ENCODE measurements at regions not wholly inside any gene's neighbourhood (a gene's known extent, or its start where the extent isn't known, plus 50 kb on each side); places are given as distances from the start of the nearest gene placed in this dataset.

DNA sequence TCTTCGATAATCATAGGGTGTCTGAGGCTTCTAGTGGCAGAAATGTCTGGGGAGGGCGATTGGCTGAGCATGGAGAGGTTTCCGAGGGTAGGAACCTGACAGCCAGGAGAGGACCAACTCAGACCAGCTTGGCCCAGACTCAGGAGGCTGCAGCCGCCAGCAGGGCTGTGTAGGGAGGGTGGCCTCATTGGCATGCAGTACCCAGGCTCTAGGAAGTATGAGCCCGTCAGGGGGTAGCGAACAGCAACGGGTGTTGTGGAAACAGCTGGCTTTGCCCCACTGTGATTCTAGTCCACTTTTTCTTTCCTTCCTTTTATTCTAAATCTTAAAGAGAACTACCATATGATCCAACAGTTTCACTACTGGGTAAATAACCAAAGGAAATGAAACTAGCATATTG, 103.3 kb downstream of the DIRAS3 start:
- Histone ChIP-seq H3K36me3 (ENCODE audit: control insufficient read depth in 1 of 2, insufficient read depth in 2 of 2, low read length in 2 of 2) (no peaks in the 10 kb centered on the region), H3K4me1 (ENCODE audit: control insufficient read depth in 1 of 2, insufficient read depth in 2 of 2, low read length in 2 of 2) (no peaks in the 10 kb centered on the region), H3K4me3 (replicated peaks in 1 of 2; ENCODE audit: low read depth in 1 of 2, low read length in 2 of 2) (no peak overlapping the region), H3K9ac (ENCODE audit: low read length) (no peak overlapping the region), H3K27ac (ENCODE audit: low read depth, low read length) (no peak overlapping the region), H4K20me1 (ENCODE audit: insufficient read depth) (no peaks in the 10 kb centered on the region), H3K27me3 (ENCODE audit: insufficient read depth, low read length) (no peaks in the 10 kb centered on the region), H2AFZ (ENCODE audit: low read depth, low read length, poor library complexity, severe bottlenecking) (no peak overlapping the region), H3K79me2 (ENCODE audit: insufficient read depth, low read length) (no peaks in the 10 kb centered on the region), H3K9me2 (ENCODE audit: insufficient read depth) (no peaks in the 10 kb centered on the region), H3K9me3 (ENCODE audit: control insufficient read depth in 1 of 2, insufficient read depth in 1 of 2, low read depth in 1 of 2, low read length in 2 of 2) (no peaks in the 10 kb centered on the region), H3K4me2 (ENCODE audit: low read length) (no peak overlapping the region)
- TF ChIP-seq ZNF274 (IDR thresholded peaks at IDR 0.05; ENCODE audit: low read depth, low read length) (no peak), POLR2A (IDR thresholded peaks at IDR 0.05; ENCODE audit: borderline replicate concordance, extremely low read depth, insufficient read depth, insufficient read length) (no peak), JUND (IDR thresholded peaks at IDR 0.05) (no peak), FOSL1 (IDR thresholded peaks at IDR 0.05; ENCODE audit: low read depth) (no peak), EZH2phosphoT487 (IDR thresholded peaks at IDR 0.05; ENCODE audit: borderline replicate concordance) (no peak), YY1 (IDR thresholded peaks at IDR 0.05; ENCODE audit: extremely low read depth, insufficient replicate concordance, low read depth, low read length) (no peak), EGR1 (IDR thresholded peaks at IDR 0.05; ENCODE audit: low read depth) (no peak), RAD21 (IDR thresholded peaks at IDR 0.05; ENCODE audit: low read depth) (no peak), ZFX (IDR thresholded peaks at IDR 0.05) (no peak), CEBPB (IDR thresholded peaks at IDR 0.05; ENCODE audit: low read depth) (no peak)
- TF ChIP-seq, protein P1, sequence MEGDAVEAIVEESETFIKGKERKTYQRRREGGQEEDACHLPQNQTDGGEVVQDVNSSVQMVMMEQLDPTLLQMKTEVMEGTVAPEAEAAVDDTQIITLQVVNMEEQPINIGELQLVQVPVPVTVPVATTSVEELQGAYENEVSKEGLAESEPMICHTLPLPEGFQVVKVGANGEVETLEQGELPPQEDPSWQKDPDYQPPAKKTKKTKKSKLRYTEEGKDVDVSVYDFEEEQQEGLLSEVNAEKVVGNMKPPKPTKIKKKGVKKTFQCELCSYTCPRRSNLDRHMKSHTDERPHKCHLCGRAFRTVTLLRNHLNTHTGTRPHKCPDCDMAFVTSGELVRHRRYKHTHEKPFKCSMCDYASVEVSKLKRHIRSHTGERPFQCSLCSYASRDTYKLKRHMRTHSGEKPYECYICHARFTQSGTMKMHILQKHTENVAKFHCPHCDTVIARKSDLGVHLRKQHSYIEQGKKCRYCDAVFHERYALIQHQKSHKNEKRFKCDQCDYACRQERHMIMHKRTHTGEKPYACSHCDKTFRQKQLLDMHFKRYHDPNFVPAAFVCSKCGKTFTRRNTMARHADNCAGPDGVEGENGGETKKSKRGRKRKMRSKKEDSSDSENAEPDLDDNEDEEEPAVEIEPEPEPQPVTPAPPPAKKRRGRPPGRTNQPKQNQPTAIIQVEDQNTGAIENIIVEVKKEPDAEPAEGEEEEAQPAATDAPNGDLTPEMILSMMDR (IDR thresholded peaks at IDR 0.05 in 2 of 3, conservative IDR thresholded peaks at IDR 0.05 in 1 of 3; ENCODE audit: borderline replicate concordance in 1 of 3, insufficient read depth in 1 of 3, low read depth in 2 of 3, low read length in 2 of 3): no peak
- TF ChIP-seq, protein P2, sequence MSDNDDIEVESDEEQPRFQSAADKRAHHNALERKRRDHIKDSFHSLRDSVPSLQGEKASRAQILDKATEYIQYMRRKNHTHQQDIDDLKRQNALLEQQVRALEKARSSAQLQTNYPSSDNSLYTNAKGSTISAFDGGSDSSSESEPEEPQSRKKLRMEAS (IDR thresholded peaks at IDR 0.05): no peak
- BruUV-seq (replicated peaks): no TSS peak
- DNase-seq (ENCODE audit: low read depth, low spot score) (no peak), ATAC-seq (no peak)
- intact Hi-C loops (cut with micrococcal nuclease): no loop called here
- CTCF ChIA-PET: no interaction called here
- POLR2A ChIA-PET: no interaction called here
- RAD21 ChIA-PET (ENCODE audit: low non-redundant PET in 1 of 2, low total read pairs in 2 of 2, uncharacterized antibody in 2 of 2, unreplicated experiment in 2 of 2): no interaction called here
